HEK293T (cell line): ENCODE measurements at regions not wholly inside any gene's neighbourhood (a gene's known extent, or its start where the extent isn't known, plus 50 kb on each side); places are given as distances from the start of the nearest gene placed in this dataset.

ENCODE experiments used
- BHLHE40 ChIP-seq: fragments of 450-650 bp; IDR thresholded peaks from 2 replicates; pipeline ENCODE4 v1.6.1; 2016; ENCODE audit warnings: mild to moderate bottlenecking, moderate library complexity, borderline replicate concordance
- CTBP1 ChIP-seq: fragments of 450-650 bp; IDR thresholded peaks from 2 replicates; pipeline ENCODE4 v1.6.1; 2016; ENCODE audit warnings: borderline replicate concordance
- ELF4 ChIP-seq: fragments of 450-650 bp; IDR thresholded peaks from 2 replicates; pipeline ENCODE4 v1.6.1; 2017; ENCODE audit warnings: antibody characterized with exemption
- FOXA1 ChIP-seq: fragments of 450-650 bp; IDR thresholded peaks from 2 replicates; pipeline ENCODE4 v1.6.1; 2016; ENCODE audit warnings: mild to moderate bottlenecking
- FOXK2 ChIP-seq: fragments of 450-650 bp; IDR thresholded peaks from 2 replicates; pipeline ENCODE4 v1.6.1; 2016; ENCODE audit warnings: mild to moderate bottlenecking
- FOXM1 ChIP-seq: fragments of 450-650 bp; IDR thresholded peaks from 2 replicates; pipeline ENCODE4 v1.6.1; 2017; ENCODE audit warnings: mild to moderate bottlenecking, borderline replicate concordance
- HDGF ChIP-seq: fragments of 450-650 bp; IDR thresholded peaks from 2 replicates; pipeline ENCODE4 v1.6.1; 2017; ENCODE audit warnings: antibody characterized with exemption, borderline replicate concordance
- L3MBTL2 ChIP-seq: fragments of 450-650 bp; conservative IDR thresholded peaks from 2 replicates; pipeline ENCODE4 v1.6.1; 2016; ENCODE audit warnings: mild to moderate bottlenecking
- LEF1 ChIP-seq: fragments of 450-650 bp; IDR thresholded peaks from 2 replicates; pipeline ENCODE4 v1.6.1; 2017; ENCODE audit warnings: mild to moderate bottlenecking, borderline replicate concordance
- NFRKB ChIP-seq: fragments of 450-650 bp; IDR thresholded peaks from 2 replicates; pipeline ENCODE4 v1.6.1; 2016; ENCODE audit warnings: mild to moderate bottlenecking, moderate library complexity
- SP1 ChIP-seq: fragments of 450-650 bp; IDR thresholded peaks from 2 replicates; pipeline ENCODE4 v1.6.1; 2017
- SUZ12 ChIP-seq: fragments of 450-650 bp; IDR thresholded peaks from 2 replicates; pipeline ENCODE4 v1.6.1; 2016; ENCODE audit warnings: mild to moderate bottlenecking
- TARDBP ChIP-seq: fragments of 450-650 bp; IDR thresholded peaks from 2 replicates; pipeline ENCODE4 v1.6.1; 2016
- ZNF384 ChIP-seq: fragments of 450-650 bp; IDR thresholded peaks from 2 replicates; pipeline ENCODE4 v1.6.1; 2016

DNA sequence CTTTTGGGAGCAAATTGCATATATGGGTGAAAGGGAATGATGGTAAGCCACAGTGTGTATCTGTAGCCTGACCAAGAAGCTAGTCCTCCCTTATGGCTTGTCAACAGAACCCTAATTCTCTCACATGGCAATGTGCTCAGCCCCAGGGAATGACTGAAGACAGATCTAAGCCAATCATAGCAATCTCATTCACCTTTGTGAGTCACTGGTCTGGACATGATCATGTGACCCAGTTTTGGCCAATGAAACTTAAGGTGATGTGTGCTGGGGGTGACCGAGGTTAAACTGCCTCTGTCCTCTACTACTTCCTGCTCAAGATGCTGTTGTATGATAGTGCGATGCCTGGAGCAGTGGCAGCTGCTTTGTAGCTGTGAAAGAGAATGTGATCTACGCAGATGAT lies 491.2 kb upstream of the HS6ST1 start:
- TF ChIP-seq FOXK2 (no peak), ZNF384 (no peak), BHLHE40 (no peak), TARDBP (no peak), HDGF (no peak), NFRKB (no peak), SP1 (no peak), ELF4 (no peak), CTBP1 (no peak), SUZ12 (no peak), LEF1 (no peak), L3MBTL2 (no peak), FOXM1 (no peak), FOXA1 (no peak)
